Myocyte (in vitro differentiated cells): ENCODE measurements at regions not wholly inside any gene's neighbourhood (a gene's known extent, or its start where the extent isn't known, plus 50 kb on each side); places are given as distances from the start of the nearest gene placed in this dataset.
A peak's percentile ranks its signal among the peaks of the same experiment; 100 is the strongest.

ENCODE experiments used
- DNase-seq: peaks from one replicate; pipeline ENCODE4 v3.0.0-alpha.2; 2012; ENCODE audit warnings: low read depth

DNA sequence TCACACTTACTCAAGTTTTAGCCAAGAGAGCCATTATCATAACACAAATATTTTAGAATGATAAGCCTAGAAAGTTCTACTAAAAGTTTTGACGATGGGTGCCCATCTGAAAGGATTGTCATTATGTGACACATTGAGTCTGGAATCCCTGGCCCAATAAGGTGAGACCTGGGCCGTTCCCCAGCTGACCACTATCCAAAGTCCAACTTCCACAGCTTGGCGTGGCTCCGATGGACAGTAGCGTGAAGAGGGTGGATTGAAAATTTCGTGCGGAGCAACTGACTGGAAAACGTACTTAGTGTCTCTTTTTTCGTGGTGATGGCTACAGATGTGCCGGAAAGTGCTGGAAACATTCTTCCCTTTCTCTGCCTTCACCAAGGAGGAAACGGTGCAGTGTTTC lies 439.0 kb upstream of the ZMIZ1 start:
- no peak for DNase-seq

DNA sequence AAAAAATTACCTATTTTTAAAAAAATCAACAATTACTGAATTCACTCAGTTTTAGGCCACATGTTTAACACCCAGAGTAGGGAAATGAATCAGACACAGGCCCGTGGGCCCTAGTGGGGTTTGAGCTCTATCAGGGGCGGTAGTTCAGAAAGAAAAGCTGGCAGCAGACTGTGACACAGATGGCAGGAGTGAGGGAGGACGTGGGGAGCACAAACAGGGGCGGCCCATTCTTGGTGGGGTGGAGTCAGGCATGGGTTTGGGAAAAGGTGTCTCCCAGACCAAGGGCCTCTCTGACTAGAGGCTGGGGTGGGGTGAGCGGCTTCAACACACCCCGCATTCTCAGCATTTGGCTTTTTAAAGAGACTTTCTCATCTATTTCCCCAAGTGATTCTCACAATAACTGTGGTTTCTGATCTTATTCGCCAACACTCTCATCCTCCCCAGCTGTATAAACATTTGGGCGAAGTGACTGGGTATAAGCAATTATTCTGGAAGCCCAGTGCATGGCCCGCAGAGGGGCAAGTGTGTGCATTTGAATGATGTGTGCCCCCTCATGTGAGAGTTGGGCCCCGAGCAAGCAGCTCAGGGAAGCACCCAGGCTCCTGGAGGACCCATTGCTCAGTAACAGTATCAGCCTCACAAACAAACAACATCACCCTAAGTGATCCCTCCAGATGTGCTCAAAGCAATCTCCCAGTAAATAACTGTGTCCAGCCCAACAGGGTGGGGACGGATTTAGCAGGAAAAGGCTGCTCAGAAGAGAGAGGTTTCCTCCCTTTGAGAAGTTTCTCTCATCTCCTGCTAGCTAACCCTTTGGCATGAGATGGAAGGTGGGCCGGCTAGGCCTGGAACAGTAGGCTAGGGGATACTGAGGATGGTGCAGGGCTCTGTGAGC lies 437.6 kb upstream of the ZMIZ1 start:
- DNase-seq, result peak; percentile 55

DNA sequence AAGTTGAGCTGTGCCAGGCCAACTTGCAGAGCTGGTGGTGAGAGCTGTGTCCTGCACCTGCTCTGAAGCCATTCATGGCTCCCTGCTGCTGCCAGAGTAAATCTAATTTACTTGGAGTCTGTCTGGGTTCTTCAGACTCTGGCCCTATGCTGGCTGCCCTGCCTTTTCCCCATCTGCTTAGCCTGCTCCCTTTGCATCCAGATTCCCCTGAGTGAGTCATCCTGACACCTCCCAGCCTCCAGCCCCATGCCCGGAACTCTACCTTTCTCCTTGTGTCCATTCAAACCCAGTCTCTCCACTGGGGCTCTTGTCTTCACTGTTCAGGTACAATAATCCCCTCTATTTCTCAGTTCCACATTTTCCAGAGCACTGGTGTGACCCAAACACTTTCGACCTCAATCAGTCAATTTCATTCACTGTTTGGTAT lies 434.4 kb upstream of the ZMIZ1 start:
- DNase-seq, result peak; percentile 85

DNA sequence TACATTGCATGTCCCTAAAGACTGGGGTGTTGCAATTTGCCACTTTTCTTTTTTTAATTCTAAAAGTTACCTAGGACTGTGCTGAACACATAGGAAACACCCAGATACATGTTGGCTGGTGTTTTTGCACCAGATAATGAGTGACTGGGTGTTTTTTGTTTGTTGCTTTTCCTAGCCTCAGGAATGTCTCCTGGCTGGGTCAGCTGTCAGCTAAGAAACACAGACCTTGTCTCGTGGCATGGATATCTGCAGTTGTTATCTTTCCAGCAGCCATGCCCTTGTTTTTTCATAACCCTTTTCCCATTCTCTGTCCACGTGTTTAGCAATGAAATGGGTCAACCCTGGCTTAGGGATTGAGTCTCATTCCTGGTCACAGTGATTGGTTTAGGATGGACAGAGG lies 433.9 kb upstream of the ZMIZ1 start:
- DNase-seq, result peak; percentile 80

DNA sequence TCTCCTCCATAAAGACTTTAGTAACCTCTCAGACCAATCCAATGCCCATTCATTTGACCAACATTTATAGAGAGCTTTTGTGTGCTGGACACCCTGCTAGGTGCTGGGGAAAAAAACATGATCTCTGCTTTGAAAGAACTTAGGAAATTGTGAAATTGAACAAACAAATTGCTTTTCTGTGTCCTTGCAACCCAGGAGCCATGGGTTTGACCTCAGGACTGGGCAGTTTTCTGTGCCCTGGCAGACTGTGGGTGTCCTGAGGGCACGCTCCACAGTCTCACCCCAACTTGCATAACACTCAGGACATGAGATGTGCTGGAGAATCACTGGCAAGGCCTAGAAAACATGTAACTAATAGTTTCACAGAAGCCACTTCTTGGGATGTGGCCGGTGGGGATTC lies 429.1 kb upstream of the ZMIZ1 start:
- no peak for DNase-seq

DNA sequence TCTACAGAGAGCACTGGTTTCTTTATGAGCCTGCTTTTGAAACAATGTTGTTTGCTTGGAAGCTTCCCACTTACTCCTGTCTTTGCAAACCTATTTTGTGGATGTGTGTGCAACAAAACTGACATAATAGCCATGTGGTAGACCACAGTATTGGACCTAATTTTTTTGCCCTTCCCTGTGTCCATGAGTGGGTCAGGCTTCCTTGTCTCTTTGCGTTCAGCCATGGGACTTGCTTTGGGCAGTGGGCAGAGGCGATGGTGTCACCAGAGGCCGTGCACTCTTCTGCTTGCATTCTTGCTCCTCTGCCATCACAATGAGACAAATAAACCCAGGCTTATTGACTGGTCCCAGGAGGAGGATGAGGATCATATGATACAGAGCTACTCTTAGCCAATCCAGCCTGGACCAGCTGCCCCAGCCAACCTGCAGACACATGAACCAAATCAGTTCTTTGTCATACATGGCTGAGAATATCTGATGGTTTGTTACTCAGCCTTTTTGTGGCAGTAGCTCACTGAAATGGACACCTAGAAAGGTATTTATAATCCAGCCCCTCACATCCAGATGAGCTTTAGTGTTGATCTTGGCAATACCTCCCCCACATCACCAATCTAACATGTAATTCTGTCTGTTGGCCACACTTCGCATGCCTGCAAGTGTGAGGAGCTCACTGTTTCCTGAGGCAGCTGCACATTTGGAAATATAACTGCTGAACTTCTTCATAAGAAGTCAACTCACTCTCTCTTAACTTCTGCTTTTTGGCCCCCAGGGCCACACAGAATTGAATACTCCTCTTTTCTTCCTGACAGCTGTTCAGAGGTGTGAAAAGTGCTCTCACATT lies 427.8 kb upstream of the ZMIZ1 start:
- no peak for DNase-seq

DNA sequence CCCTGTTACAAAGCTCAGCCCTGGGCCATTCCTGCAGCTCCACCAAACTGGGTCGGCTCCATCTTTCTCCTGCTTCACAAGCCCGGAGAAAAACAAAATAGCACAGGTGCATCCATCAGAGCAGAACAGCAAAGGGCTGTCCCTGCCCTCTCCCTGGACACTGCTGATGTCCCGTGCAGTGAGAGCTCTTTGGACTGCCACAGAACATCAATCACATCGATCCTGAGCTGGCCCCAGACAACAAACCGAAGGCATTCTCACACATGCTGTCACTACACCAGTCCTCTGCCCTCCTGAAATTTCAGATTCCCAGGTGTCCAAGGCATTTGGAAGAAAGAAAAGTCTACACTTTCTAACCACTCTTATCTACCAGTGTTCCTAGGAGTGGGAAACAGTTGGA lies 427.1 kb upstream of the ZMIZ1 start:
- no peak for DNase-seq

DNA sequence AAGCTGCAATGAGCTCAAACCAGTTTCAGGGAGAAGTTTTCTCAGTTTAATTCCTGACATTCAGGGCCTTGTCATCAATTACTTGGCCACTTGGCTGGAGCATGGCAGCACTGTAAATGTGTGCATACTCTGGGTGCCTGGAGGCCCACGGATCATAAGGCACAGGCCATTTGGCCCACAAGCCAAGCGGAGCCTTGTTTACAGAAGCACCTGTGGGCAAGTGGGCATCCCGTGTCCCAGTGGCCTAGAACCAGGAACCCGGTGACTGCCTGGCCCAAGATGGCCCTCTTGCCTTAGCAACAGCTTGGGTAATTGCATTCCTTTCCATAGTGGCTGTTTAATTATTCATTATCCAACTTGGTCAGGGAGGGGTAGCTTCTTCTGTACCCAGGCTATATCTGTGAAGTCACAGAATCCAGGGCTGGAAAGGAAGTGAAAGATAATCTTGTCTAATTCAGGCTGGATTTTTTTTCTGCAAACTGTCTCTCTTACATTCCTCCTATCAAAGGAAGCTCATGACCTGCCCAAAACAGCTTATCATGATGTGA lies 426.4 kb upstream of the ZMIZ1 start:
- no peak for DNase-seq

DNA sequence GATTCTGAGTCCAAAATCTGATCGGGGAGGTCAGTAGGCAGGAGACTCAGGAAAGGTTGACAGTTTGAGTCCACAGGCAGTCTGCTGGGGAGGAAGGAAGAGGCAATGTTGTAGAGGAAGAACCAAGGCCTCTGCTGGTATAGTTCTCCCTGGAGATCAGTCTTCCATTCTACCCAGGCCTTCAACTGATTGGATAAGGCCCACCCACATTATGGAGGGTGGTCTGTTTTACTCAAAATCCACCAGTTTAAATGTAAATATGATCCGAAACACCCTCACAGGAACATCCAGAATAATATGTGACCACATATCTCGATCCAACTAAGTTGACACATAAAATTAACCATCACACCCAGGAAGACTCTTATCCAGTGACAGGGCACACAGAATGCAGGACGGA lies 425.3 kb upstream of the ZMIZ1 start:
- no peak for DNase-seq

DNA sequence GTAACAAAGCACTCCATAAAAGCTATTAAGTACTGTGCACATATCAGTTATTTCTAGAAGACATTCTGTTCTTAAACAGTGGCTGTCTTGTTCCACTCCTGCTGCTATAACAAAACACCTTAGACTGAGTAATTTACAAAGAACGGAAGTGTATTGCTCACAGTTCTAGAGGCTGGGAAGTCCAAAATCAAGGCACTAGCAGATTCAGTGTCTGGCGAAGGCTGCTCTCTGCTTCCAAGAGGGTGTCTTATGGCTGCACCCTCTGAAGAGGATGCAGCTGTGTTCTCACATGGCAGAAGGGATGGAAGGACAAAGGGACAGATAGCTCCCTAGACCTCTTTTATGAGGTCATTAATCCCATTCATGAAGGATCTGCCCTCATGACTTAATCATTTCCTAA lies 424.2 kb upstream of the ZMIZ1 start:
- no peak for DNase-seq

DNA sequence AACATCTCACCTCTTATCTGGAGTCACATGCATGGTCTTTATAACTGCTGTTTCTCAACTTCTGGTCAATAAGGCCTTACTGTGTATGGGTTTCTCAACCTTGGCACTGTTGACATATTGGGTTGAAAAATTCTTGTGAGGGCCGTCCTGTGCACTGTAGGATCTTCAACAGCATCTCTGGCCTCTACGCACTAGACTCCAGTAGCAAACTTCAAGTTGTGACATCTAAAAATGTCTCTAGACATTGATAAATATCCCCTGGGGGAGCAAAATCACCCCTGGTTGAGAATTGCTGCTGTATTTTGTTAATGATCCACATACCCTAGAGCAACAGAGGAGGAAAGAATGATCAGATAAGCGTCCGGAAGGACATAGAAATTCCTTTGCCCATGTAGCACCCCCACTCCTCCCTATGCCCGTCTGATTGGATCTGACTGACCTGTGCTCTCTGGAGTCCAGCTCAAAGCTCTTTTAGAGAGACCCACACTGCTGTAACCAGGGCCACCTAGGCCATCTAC lies 423.5 kb upstream of the ZMIZ1 start:
- DNase-seq, result no peak

DNA sequence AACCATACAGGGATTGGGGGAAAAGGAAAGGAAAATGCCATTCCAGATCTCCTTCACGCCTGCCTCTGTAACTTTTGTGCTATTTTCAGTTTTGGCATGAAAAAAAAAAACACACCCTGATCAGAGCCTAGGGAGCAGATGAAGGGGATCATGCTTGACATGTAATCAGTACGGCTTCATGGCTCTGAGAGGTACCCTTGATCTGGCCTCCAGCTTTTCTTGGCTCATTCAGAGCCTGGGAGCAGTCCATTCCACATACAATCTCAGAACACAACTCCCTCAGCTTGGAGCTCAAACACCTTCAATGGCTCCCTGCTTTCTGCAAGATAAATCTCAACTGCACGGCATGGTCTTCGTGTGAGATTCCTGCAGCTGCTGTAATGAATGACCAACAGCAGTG lies 422.8 kb upstream of the ZMIZ1 start:
- DNase-seq, result no peak

DNA sequence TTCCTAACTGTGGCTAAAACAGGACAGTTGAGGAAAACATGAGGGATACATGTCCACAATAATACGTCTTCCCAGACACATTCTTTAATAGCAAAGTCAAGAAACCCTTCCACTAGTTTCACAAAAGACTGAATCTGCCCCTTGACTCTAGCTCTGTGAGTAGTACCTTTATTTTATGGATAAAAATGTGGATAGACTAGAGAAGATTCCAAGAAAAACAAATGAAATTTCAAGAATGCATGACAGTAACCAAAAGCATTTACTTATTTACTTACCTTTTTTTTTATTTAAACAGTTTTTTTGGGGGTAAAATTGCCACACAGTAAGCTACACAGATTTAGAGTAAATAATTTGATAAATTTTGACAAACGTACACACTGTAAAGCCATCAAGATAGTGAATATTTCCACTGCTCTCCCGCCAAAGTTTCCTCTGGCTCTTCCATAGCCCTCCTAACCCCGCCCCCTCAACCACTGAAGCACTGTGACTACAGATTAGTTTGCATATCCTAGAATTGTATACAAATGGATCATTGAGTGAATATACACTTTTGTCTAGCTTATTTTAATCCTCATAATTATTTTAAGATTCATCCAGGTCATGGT lies 420.4 kb upstream of the ZMIZ1 start:
- DNase-seq, result no peak

DNA sequence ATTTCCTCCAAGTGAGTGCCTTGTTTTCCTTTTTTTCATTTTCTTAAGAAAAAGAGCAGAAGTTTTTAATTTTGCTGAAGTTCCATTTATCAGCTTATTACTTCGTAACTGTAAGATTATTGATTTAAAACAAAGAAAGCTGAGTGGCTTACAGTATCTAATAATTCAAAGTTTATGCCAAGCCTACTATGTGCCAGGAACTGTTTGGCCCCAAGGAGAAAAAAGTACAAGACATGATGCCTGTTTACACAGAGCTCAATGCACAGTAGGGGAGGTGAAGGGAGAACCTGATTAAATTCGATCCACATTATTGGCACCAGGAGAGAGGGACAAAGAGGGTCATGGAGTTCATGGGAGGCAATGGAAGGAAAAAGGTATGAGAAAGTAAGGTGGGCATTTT lies 419.3 kb upstream of the ZMIZ1 start:
- no peak for DNase-seq

DNA sequence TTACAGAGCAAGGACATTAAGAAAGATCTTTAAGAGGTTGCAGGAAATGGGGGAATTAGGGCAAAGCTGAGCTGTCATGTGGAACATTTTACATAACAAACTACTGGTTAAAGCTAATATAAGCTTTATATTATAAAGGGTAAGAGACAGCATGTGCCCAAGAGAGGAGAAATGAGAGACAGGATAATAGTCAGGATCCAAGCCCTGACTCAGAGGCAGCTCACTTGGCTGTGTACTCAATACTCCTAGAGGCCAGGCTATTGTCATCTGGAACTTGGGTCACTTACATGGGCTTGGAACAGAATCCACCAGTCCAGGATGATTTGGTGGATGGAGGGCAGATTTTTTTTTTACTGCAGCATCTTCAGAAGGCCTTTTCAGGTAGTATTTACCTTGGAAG lies 418.6 kb upstream of the ZMIZ1 start:
- DNase-seq, result no peak

DNA sequence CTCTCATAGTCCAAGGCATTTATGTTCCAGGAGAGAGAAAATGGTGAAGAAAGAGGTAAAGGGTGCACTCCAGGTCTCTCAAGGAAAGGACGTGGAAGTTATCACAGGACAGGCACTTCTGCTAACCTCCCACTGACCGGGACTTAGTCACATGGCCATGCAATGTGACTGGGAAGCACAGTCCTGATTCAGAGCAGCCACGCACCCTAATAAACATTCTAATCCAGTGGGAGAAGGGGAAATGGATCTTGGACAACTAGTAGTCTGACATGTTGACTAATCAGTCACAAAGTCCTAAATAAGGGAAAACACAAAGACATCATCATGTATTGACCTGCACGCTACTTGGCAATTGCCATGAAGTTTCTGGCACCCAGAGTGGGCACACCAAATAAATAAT lies 417.5 kb upstream of the ZMIZ1 start:
- DNase-seq, result no peak

DNA sequence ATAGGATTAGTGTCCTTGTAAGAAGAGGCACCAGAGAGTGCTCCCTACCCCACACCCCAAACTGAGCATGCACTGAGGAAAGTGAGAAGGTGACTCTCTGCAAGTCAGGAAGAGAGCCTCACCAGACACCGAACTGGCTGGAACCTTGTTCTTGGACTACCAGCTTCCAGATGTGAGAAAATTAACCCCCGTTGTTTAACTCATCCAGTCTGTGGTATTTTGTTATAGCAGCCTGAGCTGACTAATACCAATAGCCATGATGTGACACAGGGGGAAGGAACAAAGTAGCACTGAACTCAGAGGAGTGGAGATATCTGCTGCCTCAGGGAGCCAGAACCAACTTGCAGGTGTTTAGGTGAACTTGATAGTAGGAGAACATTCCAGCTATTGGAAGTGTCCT lies 415.2 kb upstream of the ZMIZ1 start:
- no peak for DNase-seq

DNA sequence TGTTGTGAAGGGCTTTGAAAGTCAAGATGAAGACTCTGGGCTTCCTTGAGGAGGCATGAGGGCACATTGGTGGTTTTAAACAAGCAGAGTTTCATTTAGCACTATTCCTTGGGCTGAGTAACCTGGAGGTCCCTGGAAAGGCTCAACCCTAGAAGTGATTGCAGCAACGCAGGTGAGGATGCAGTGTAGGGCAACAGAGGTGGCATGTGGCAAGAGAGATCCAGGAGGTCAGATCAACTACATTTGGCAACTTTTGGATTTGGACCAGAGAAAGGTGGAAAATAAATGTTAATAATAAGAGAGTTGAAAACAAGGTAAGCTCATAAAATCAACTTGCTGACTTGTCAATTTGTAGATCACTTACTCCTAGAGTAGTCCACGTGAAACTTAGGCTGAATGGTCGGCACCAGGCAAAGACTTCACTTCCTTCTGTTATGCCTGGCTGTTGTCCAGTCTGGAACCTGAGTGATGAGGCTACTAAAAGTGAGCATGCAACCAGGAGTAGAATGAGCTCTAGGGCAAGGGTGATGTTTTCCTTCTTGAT lies 414.6 kb upstream of the ZMIZ1 start:
- DNase-seq, result no peak

DNA sequence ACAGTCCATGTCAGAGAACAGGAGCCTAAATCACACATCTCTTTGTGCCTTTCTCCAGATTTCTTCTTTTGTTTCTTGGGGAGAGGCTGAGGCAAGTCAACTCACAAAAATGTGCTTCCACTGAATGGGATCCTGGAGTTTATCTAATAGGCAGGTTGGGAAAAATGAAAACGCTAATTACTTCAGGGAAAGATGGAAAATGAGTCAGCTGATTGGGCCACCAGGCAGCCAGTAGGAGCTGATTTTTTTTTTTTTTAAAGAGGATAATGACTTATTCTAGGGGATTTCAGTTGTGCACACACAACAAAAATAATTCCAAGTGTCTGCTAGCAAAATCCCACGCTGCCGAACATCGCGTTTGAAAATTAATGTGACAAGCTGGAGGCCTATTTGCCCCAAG lies 412.8 kb upstream of the ZMIZ1 start:
- DNase-seq, result no peak

DNA sequence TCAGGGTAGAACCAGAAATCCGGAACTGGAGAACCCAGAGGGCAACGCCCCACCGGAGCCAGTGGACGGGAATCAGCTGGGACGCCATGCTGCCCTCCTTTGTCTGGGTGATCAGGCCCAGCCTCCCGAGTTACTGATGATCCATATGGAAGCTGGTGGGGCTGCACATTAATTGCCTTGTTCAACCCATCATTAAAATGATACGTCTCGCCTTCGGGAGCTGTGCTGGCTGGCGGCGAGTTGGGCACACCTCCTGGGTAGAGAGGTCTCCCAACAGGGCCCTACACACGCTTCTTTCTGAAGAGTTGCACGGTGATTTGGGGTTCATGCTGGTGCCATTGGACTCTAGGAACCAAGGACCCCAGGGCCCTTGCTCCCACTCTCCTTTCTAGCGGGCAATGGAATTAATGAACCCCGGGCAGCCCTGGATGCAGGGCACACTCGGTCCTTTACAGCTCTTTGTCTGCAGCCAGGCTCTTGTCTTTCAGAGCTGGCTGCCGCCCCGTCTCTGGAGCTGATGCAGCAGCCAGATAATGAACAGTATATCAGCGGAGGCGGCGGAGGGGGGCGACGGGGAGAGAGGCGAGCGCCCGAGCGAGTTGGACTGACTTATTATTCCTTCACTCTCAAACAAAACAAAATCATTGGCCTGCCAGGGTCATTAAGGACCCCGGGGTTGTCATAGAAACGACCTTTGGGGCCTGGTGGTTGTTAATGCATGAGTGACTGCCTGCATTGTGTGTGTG lies 412.2 kb upstream of the ZMIZ1 start:
- DNase-seq, result no peak
